Right atrium auricular region (tissue), 2 donors: ENCODE measurements at regions not wholly inside any gene's neighbourhood (a gene's known extent, or its start where the extent isn't known, plus 50 kb on each side); places are given as distances from the start of the nearest gene placed in this dataset.

Experiments
- DNase-seq: peaks from one replicate; pipeline ENCODE4 v3.0.0-alpha.2; 2019; ENCODE audit warnings: low spot score
- H3K27ac ChIP-seq, 2 donors: fragments of 200-600 bp; sonication (generic); 1 replicate in 1 of 2; 2 replicates in 1 of 2; pipeline ENCODE4 v1.5.1; 2016 to 2019
- H3K27me3 ChIP-seq, 2 donors: fragments of 200-600 bp; sonication (generic); one replicate each; pipeline versions ENCODE4 v1.5.1 to v1.6.0; 2017 to 2019
- H3K36me3 ChIP-seq: fragments of 200-600 bp; sonication (generic); one replicate; pipeline ENCODE4 v1.5.1; 2016
- H3K4me1 ChIP-seq, 2 donors: fragments of 200-600 bp; sonication (generic); one replicate each; pipeline versions ENCODE4 v1.5.1 to v1.6.0; 2017 to 2019
- H3K4me3 ChIP-seq, 2 donors: fragments of 200-600 bp; sonication (generic); 1 replicate in 1 of 2; 2 replicates in 1 of 2; pipeline ENCODE4 v1.5.1; 2017 to 2019; ENCODE audit warnings: mild to moderate bottlenecking in 1 of 2, moderate library complexity in 1 of 2
- H3K9me3 ChIP-seq, 2 donors: fragments of 200-600 bp; sonication (generic); one replicate each; pipeline ENCODE4 v1.5.1; 2019
- TF ChIP-seq, protein P1 (sequence below), 2 donors: fragments of 200-600 bp; sonication (generic); IDR thresholded peaks; one replicate each; pipeline ENCODE4 v1.5.1; 2019; ENCODE audit warnings: antibody characterized with exemption in 2 of 2

DNA sequence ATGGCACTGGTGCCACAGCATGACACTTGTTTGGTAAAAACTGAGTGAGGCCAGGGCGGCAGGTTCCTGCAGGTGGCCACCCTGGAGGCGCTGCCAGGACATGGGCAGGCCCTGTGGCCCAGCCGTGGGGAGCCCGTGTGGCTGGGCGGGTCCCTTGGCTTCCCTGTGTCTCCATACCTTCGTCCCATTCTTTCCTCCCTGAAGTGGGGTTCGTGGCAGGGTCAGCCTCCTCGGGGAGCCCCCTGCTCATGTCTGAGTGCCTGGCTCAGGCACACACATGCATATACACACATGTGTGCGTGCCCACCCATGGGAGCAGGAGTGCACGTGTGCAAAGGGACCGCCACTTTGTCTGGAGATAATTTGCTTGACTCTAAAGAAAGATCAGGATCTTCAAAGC lies 86.5 kb upstream of the HDAC4 start:
- DNase-seq: no peak
- Histone ChIP-seq H3K27ac (no peak overlapping the region), H3K9me3 (no peaks in the 10 kb centered on the region), H3K36me3 (no peaks in the 10 kb centered on the region), H3K4me1 (no peaks in the 10 kb centered on the region), H3K27me3 (no peaks in the 10 kb centered on the region), H3K4me3 (no peak overlapping the region)
- TF ChIP-seq, protein P1, sequence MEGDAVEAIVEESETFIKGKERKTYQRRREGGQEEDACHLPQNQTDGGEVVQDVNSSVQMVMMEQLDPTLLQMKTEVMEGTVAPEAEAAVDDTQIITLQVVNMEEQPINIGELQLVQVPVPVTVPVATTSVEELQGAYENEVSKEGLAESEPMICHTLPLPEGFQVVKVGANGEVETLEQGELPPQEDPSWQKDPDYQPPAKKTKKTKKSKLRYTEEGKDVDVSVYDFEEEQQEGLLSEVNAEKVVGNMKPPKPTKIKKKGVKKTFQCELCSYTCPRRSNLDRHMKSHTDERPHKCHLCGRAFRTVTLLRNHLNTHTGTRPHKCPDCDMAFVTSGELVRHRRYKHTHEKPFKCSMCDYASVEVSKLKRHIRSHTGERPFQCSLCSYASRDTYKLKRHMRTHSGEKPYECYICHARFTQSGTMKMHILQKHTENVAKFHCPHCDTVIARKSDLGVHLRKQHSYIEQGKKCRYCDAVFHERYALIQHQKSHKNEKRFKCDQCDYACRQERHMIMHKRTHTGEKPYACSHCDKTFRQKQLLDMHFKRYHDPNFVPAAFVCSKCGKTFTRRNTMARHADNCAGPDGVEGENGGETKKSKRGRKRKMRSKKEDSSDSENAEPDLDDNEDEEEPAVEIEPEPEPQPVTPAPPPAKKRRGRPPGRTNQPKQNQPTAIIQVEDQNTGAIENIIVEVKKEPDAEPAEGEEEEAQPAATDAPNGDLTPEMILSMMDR (IDR thresholded peaks at IDR 0.05): no peak

DNA sequence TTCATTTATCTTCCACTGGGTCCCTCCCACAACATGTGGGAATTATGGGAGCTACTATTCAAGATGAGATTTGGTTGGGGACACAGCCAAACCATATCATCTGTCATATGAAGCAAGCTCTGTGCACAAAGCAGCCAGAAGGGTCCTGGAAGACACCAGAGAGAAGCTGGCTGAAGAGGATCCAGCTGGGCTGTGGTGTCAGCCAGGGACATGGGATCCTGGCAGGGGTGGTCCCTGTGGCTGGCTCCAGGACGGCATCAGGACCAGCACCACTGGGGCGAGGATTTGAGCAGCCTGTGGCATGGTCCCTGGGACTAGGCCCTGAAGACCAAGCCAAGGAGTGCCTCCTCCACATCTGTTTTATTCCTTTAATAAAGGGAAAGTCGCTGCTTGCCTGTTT lies 84.8 kb upstream of the HDAC4 start:
- Histone ChIP-seq H3K4me1 (no peaks in the 10 kb centered on the region), H3K4me3 (no peak overlapping the region), H3K27ac (no peak overlapping the region), H3K36me3 (no peaks in the 10 kb centered on the region), H3K27me3 (no peaks in the 10 kb centered on the region), H3K9me3 (no peaks in the 10 kb centered on the region)
- DNase-seq: no peak
- TF ChIP-seq, protein P1 (IDR thresholded peaks at IDR 0.05): no peak

DNA sequence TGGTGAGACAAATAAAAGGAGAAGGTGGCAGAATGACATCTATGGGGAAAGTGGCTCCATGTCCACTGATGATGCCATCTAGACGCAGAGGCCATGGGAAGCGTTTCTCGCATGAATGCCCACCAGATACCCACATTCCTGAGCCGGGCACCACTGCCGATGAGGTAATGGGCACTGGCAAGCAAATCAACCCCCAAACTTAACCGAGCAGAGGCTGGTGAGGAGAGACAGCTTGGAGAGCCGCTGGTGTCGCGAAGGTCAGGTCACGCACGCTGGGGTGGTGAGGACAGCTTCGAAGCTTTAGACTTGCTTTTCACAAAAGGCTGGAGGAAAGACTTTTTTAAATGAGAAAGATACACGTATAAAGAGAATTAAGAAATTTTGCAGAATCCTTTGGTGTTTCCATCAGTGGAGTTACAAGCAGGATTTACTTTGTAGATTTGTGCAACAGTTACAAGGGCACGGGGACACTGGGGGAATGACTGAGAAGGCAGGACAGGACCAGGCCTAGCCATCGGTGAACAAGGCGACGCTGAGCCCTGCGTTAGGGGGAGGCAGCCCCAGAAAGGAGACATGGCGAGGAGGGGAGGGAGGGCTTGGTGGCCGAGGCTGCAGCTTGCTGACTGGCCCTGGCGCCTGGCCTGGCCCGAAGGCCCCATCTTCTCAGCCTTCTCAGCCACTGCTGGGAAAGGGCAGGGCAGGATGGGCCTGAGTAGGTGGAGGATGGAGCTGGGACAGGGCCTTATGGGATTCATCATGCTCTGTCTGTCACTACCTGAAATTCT lies 83.9 kb upstream of the HDAC4 start:
- H3K36me3 ChIP-seq: no peaks in the 10 kb centered on the region
- no peaks in the 10 kb centered on the region for H3K27me3 ChIP-seq
- DNase-seq: no peak
- H3K4me1 ChIP-seq: no peaks in the 10 kb centered on the region
- no peaks in the 10 kb centered on the region for H3K9me3 ChIP-seq
- TF ChIP-seq, protein P1 (IDR thresholded peaks at IDR 0.05): no peak
- H3K27ac ChIP-seq: no peak overlapping the region
- H3K4me3 ChIP-seq: no peak overlapping the region

DNA sequence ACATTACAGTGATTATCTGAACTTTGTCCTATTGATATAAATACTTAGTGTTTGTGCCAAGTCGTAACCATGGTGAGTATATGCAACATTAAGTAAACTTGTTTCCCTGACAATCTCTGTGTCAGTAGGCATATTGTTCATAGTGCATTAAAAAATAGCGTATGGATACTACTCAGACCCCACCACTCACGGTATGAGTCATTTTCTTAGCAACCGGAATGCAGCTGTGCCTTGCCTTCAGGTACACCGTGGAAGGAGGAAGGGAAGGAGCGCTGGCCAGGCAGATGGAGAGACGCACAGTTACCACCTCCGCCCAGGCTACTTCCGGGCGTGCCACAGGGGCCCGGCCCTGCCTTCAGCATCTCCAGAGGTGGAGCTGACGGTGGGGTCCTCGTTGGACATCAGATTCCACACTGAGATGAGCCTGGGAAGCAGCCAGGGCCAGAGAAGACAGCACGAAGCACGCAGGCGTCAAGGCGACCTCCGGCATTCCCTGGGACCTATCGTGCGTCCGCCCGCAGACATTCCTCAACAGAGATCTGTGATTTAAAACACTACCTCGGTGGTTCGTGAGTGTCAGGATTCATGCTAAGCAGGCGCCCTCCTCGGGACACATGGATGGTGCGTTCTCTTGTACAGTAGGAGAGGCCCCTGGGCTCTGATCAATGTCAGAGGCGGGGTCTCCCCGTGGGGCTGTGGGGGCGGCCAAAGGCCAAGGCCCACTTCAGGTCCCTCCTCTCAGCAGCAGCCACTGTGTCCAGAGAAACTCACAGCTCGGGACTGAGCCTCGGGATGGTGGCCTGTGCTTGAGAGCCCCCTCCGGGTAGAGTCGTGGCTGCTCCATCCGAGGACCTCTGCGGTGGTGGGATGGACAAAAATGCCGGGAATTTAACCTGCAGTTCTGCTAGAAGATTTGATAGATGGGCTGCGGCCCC lies 82.2 kb upstream of the HDAC4 start:
- DNase-seq: no peak
- TF ChIP-seq, protein P1 (IDR thresholded peaks at IDR 0.05): no peak
- Histone ChIP-seq H3K9me3 (no peaks in the 10 kb centered on the region), H3K27me3 (no peaks in the 10 kb centered on the region), H3K36me3 (no peaks in the 10 kb centered on the region), H3K4me1 (no peaks in the 10 kb centered on the region), H3K27ac (no peak overlapping the region), H3K4me3 (no peak overlapping the region)

DNA sequence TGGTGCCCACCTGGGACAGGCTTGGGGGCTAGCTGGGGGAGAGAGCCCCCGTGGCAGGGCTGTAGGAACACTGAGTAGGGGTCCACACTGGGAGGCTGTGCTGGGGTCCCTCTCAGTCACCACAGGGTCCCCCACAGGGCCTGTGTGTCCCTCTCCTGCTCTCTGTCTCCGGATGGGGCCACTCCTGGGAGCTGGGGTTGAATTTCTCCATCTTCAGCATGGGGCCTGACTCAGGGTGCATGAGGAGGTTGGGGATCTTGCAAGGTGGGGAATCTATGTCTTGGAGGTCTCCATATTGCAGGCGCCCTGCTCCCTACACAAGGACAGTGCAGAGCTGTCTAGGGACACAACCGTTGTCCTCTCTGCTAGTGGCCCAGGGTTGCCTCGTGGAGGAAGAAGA lies 78.7 kb upstream of the HDAC4 start:
- Histone ChIP-seq H3K4me3 (no peak overlapping the region), H3K36me3 (no peaks in the 10 kb centered on the region), H3K27ac (no peak overlapping the region), H3K4me1 (no peaks in the 10 kb centered on the region), H3K27me3 (no peaks in the 10 kb centered on the region), H3K9me3 (no peaks in the 10 kb centered on the region)
- TF ChIP-seq, protein P1 (IDR thresholded peaks at IDR 0.05): no peak
- DNase-seq: no peak
